H9 (cell line): ENCODE measurements at regions not wholly inside any gene's neighbourhood (a gene's known extent, or its start where the extent isn't known, plus 50 kb on each side); places are given as distances from the start of the nearest gene placed in this dataset.

Experiments
- DNase-seq: peaks from one replicate; pipeline ENCODE4 v3.0.0-alpha.2; 2017
- H2AFZ ChIP-seq: one replicate; pipeline ENCODE4 v1.6.1; 2013; ENCODE audit warnings: mild to moderate bottlenecking, low read length, control low read depth, moderate library complexity
- H2AK5ac ChIP-seq: 2 replicates; pipeline ENCODE4 v1.6.1; 2013; ENCODE audit warnings: low read length, control low read depth, mixed read lengths; ENCODE audit not compliant: insufficient read length
- H2BK120ac ChIP-seq: one replicate; pipeline ENCODE4 v1.6.1; 2013; ENCODE audit warnings: low read depth, mild to moderate bottlenecking, low read length, control low read depth, inconsistent platforms; ENCODE audit not compliant: poor library complexity, severe bottlenecking
- H2BK12ac ChIP-seq: 2 replicates; pipeline ENCODE4 v1.6.1; 2013; ENCODE audit warnings: low read length, control low read depth, mixed read lengths, low read depth; ENCODE audit not compliant: insufficient read length
- H2BK15ac ChIP-seq: 2 replicates; pipeline ENCODE4 v1.6.1; 2013; ENCODE audit warnings: low read depth, low read length, control low read depth
- H2BK20ac ChIP-seq: one replicate; pipeline ENCODE4 v1.6.1; 2013; ENCODE audit warnings: low read depth, mild to moderate bottlenecking, low read length, control low read depth, inconsistent platforms; ENCODE audit not compliant: poor library complexity, severe bottlenecking
- H2BK5ac ChIP-seq: 2 replicates; pipeline ENCODE4 v1.6.1; 2013; ENCODE audit warnings: low read length, control low read depth, mixed read lengths; ENCODE audit not compliant: insufficient read length
- H3K14ac ChIP-seq: 2 replicates; pipeline ENCODE4 v1.6.1; 2013; ENCODE audit warnings: low read length, control low read depth; ENCODE audit not compliant: insufficient read depth
- H3K18ac ChIP-seq: 2 replicates; pipeline ENCODE4 v1.6.1; 2013; ENCODE audit warnings: low read depth, mild to moderate bottlenecking, mixed read lengths, low read length, control low read depth; ENCODE audit not compliant: insufficient read length
- H3K23ac ChIP-seq: 2 replicates; pipeline ENCODE4 v1.6.1; 2013; ENCODE audit warnings: low read length, control low read depth, mixed read lengths, low read depth; ENCODE audit not compliant: insufficient read length
- H3K23me2 ChIP-seq: 2 replicates; pipeline ENCODE4 v1.6.1; 2013; ENCODE audit warnings: low read depth, mild to moderate bottlenecking, mixed read lengths, low read length, control low read depth; ENCODE audit not compliant: insufficient read length, poor library complexity, severe bottlenecking
- H3K27ac ChIP-seq: 2 replicates; pipeline ENCODE4 v1.5.1; 2013; ENCODE audit warnings: low read length, control low read depth, mixed read lengths, low read depth; ENCODE audit not compliant: insufficient read length
- H3K27me3 ChIP-seq: 2 replicates; pipeline ENCODE4 v1.6.1; 2013; ENCODE audit warnings: low read length, control low read depth, inconsistent platforms; ENCODE audit not compliant: insufficient read depth
- H3K4ac ChIP-seq: 2 replicates; pipeline ENCODE4 v1.6.1; 2013; ENCODE audit warnings: low read depth, mild to moderate bottlenecking, control low read depth, inconsistent platforms, low read length, moderate library complexity
- H3K4me1 ChIP-seq: 2 replicates; pipeline ENCODE4 v1.6.1; 2013; ENCODE audit warnings: low read length, control low read depth, inconsistent platforms; ENCODE audit not compliant: insufficient read depth
- H3K4me2 ChIP-seq: 2 replicates; pipeline ENCODE4 v1.6.1; 2013; ENCODE audit warnings: low read length, control low read depth, mixed read lengths; ENCODE audit not compliant: insufficient read length, insufficient read depth
- H3K56ac ChIP-seq: 2 replicates; pipeline ENCODE4 v1.6.1; 2013; ENCODE audit warnings: low read depth, mild to moderate bottlenecking, mixed read lengths, low read length, control low read depth; ENCODE audit not compliant: insufficient read length
- H3K79me1 ChIP-seq: 2 replicates; pipeline ENCODE4 v1.6.1; 2013; ENCODE audit warnings: low read depth, mild to moderate bottlenecking, moderate library complexity, low read length, control low read depth, inconsistent platforms; ENCODE audit not compliant: insufficient read depth, poor library complexity, severe bottlenecking
- H3K79me2 ChIP-seq: 2 replicates; pipeline ENCODE4 v1.6.1; 2013; ENCODE audit warnings: low read length, control low read depth, inconsistent platforms; ENCODE audit not compliant: insufficient read depth
- H3K9ac ChIP-seq: 2 replicates; pipeline ENCODE4 v1.6.1; 2013; ENCODE audit warnings: low read length, control low read depth, mixed read lengths; ENCODE audit not compliant: insufficient read length; ENCODE audit errors: extremely low read depth
- H3K9me3 ChIP-seq: one replicate; pipeline ENCODE4 v1.6.1; 2013; ENCODE audit warnings: low read depth, low read length, inconsistent platforms; ENCODE audit not compliant: control insufficient read depth
- H3T11ph ChIP-seq: one replicate; pipeline ENCODE4 v1.6.1; 2013; ENCODE audit warnings: mild to moderate bottlenecking, low read length, control low read depth, inconsistent platforms
- H4K20me1 ChIP-seq: one replicate; pipeline ENCODE4 v1.6.1; 2013; ENCODE audit not compliant: control insufficient read depth, insufficient read length, insufficient read depth
- H4K5ac ChIP-seq: 2 replicates; pipeline ENCODE4 v1.6.1; 2013; ENCODE audit warnings: low read depth, mild to moderate bottlenecking, mixed read lengths, low read length, control low read depth; ENCODE audit not compliant: insufficient read length
- H4K8ac ChIP-seq: replicated peaks from 2 replicates; pipeline ENCODE4 v1.6.1; 2013; ENCODE audit warnings: low read length, control low read depth, mixed read lengths, low read depth; ENCODE audit not compliant: insufficient read length
- H4K91ac ChIP-seq: 2 replicates; pipeline ENCODE4 v1.6.1; 2013; ENCODE audit warnings: low read depth, mild to moderate bottlenecking, moderate library complexity, mixed read lengths, low read length, control low read depth; ENCODE audit not compliant: insufficient read length
- H3K27ac Mint-ChIP-seq, 3 experiments: 2 replicates in 2 of 3; 3 replicates in 1 of 3; pipeline ENCODE4 v1.8.0; 2020 to 2021; ENCODE audit warnings: mixed read lengths in 3 of 3, mild to moderate bottlenecking in 1 of 3, moderate library complexity in 1 of 3
- H3K27me3 Mint-ChIP-seq: 2 replicates; pipeline ENCODE4 v1.8.0; 2021; ENCODE audit warnings: low read depth, mild to moderate bottlenecking, moderate library complexity, mixed read lengths
- H3K36me3 Mint-ChIP-seq, 3 experiments: 2 replicates in 2 of 3; 3 replicates in 1 of 3; pipeline ENCODE4 v1.8.0; 2020 to 2021; ENCODE audit warnings: low read depth in 3 of 3, mixed read lengths in 3 of 3; ENCODE audit not compliant: insufficient read depth in 1 of 3
- H3K4me1 Mint-ChIP-seq, 2 experiments: 2 replicates each; pipeline ENCODE4 v1.8.0; 2020; ENCODE audit warnings: mixed read lengths in 2 of 2
- H3K4me3 Mint-ChIP-seq, 2 experiments: 2 replicates in 1 of 2; 3 replicates in 1 of 2; pipeline ENCODE4 v1.8.0; 2020 to 2021; ENCODE audit warnings: mild to moderate bottlenecking in 2 of 2, mixed read lengths in 2 of 2, moderate library complexity in 1 of 2
- H3K9me3 Mint-ChIP-seq, 2 experiments: 2 replicates in 1 of 2; 3 replicates in 1 of 2; pipeline ENCODE4 v1.8.0; 2020; ENCODE audit warnings: mild to moderate bottlenecking in 2 of 2, mixed read lengths in 2 of 2, moderate library complexity in 1 of 2
- CTCF ChIP-seq: fragments of 200-600 bp; sonication (generic); conservative IDR thresholded peaks from 3 replicates; pipeline ENCODE4 v1.8.0; 2021; ENCODE audit warnings: antibody characterized with exemption, mild to moderate bottlenecking
- WGBS: extraction: QIAGEN DNeasy Blood & Tissue Kit; methylation state at CpG from one replicate; pipeline ENCODE4 v1.1.7; 2013; ENCODE audit warnings: missing lambda C conversion rate, low lambda C conversion rate, mixed read lengths; ENCODE audit not compliant: insufficient read length; ENCODE audit errors: extremely low coverage; 5-methylcytosine and 5-hydroxymethylcytosine counted together

- H3K9me3 ChIP-seq, result no peaks in the 10 kb centered on the region
- H2AK5ac ChIP-seq, result no peak overlapping the region
- no peaks in the 10 kb centered on the region for H4K20me1 ChIP-seq
- no peak overlapping the region for H3K18ac ChIP-seq
- no peak overlapping the region for H3K9ac ChIP-seq
- no peak overlapping the region for H3K4me2 ChIP-seq
- Mint-ChIP-seq H3K4me1 (no peaks in the 10 kb centered on the region), H3K27me3 (no peaks in the 10 kb centered on the region), H3K36me3 (peaks cover 0 to 15% (median 0%) of the 10 kb centered on the region in 3 experiments; a peak in 3 of 7 replicates), H3K9me3 (peaks cover 9 to 12% of the 10 kb centered on the region in 2 experiments; a peak in 4 of 5 replicates), H3K27ac (no peak overlapping the region), H3K4me3 (no peak overlapping the region)
- H3K27me3 ChIP-seq, result no peaks in the 10 kb centered on the region
- H3K4ac ChIP-seq, result no peak overlapping the region
- no peak for DNase-seq
- no peak overlapping the region for H3T11ph ChIP-seq
- H3K23me2 ChIP-seq, result no peaks in the 10 kb centered on the region
- H4K5ac ChIP-seq, result no peak overlapping the region
- no peak overlapping the region for H3K27ac ChIP-seq
- H3K79me1 ChIP-seq, result no peaks in the 10 kb centered on the region
- H4K8ac ChIP-seq, result no peak overlapping the region
- no peak overlapping the region for H3K56ac ChIP-seq
- H2AFZ ChIP-seq, result no peak overlapping the region
- no peak overlapping the region for H2BK5ac ChIP-seq
- no peak overlapping the region for H2BK12ac ChIP-seq
- no peaks in the 10 kb centered on the region for H3K4me1 ChIP-seq
- H2BK20ac ChIP-seq, result no peak overlapping the region
- H2BK120ac ChIP-seq, result no peak overlapping the region
- no peak overlapping the region for H3K14ac ChIP-seq
- no peaks in the 10 kb centered on the region for H3K79me2 ChIP-seq
- WGBS, result no CpG with 5 or more reads among the region's 2 CpGs
- H3K23ac ChIP-seq, result no peak overlapping the region
- no peak overlapping the region for H2BK15ac ChIP-seq
- H4K91ac ChIP-seq, result no peak overlapping the region
- no peak for TF ChIP-seq CTCF
Measured at GRCh38 chr10:118220346-118220850, 121.7 kb downstream of the FAM204A start.
